ENCODE measurements at regions not wholly inside any gene's neighbourhood (a gene's known extent, or its start where the extent isn't known, plus 50 kb on each side); places are given as distances from the start of the nearest gene placed in this dataset.

DNA sequence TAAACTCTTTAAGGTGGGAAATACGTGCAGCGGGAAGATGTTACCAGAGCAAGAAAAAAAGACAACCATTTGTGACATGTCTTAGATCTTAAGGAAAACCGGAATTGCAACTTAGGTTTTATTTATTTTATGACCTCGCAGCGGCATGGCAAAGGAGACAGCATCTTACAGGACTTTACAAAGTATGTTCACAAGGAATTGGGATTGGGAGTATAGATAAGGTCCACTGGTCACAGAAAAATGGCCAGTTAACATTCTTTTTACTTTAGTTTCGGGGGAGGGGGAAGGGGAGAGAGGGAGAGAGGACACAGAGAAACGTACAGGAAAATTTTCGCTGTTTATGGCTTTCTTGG lies 104.5 kb upstream of the DIAPH3 start (continued):
- TF ChIP-seq, protein P1, sequence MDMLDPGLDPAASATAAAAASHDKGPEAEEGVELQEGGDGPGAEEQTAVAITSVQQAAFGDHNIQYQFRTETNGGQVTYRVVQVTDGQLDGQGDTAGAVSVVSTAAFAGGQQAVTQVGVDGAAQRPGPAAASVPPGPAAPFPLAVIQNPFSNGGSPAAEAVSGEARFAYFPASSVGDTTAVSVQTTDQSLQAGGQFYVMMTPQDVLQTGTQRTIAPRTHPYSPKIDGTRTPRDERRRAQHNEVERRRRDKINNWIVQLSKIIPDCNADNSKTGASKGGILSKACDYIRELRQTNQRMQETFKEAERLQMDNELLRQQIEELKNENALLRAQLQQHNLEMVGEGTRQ (IDR thresholded peaks at IDR 0.05) = no peak

DNA sequence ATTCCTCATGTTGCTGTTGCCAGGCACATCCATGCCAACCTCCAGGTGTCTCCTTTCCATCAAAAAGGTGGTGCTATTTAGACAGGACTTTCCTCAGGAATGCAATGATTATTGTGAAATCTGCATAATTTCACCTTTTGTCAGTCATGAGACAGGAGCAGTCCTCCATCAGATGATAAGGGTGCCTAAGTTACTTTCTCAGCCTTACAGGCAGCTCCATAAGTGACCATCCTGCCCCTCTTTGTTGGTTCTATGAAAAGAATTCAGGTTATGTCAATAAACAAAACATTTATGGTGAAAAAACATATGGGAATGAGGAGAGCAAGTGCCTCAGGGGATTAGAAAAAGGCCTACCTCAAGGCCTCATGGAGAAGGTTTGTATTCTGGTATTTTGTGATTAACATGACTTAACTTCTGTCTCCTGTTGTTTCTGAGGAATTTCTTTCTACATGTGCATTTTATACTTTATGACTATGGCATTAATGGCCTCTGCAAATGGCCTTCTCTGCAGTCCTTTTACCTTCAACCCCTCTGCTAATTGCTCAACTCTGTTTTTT lies 110.3 kb upstream of the DIAPH3 start:
- Histone ChIP-seq H3K27ac (no peak overlapping the region), H3K4me2 (no peak overlapping the region), H3K4me3 (no peak overlapping the region), H3K4me1 (no peaks in the 10 kb centered on the region), H3K9me3 (no peaks in the 10 kb centered on the region)
- no peak for DNase-seq (ENCODE audit: low read depth in 1 of 2, low spot score in 1 of 2)
- ChIA-PET POLR2A (no interaction called here), CTCF (no interaction called here)
- no peak for ATAC-seq
- TF ChIP-seq, protein P2, sequence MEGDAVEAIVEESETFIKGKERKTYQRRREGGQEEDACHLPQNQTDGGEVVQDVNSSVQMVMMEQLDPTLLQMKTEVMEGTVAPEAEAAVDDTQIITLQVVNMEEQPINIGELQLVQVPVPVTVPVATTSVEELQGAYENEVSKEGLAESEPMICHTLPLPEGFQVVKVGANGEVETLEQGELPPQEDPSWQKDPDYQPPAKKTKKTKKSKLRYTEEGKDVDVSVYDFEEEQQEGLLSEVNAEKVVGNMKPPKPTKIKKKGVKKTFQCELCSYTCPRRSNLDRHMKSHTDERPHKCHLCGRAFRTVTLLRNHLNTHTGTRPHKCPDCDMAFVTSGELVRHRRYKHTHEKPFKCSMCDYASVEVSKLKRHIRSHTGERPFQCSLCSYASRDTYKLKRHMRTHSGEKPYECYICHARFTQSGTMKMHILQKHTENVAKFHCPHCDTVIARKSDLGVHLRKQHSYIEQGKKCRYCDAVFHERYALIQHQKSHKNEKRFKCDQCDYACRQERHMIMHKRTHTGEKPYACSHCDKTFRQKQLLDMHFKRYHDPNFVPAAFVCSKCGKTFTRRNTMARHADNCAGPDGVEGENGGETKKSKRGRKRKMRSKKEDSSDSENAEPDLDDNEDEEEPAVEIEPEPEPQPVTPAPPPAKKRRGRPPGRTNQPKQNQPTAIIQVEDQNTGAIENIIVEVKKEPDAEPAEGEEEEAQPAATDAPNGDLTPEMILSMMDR (IDR thresholded peaks at IDR 0.05) = no peak
- no peak for TF ChIP-seq CEBPB (IDR thresholded peaks at IDR 0.05)
- TF ChIP-seq TP53 (CRISPR knock-in tag; IDR thresholded peaks at IDR 0.05) = no peak
- TF ChIP-seq CBX2 (IDR thresholded peaks at IDR 0.05; ENCODE audit: borderline replicate concordance, low read depth) = no peak
- TF ChIP-seq NPAS2 (CRISPR knock-in tag; IDR thresholded peaks at IDR 0.05; ENCODE audit: borderline replicate concordance) = no peak
- no peak for TF ChIP-seq HEYL (CRISPR knock-in tag; IDR thresholded peaks at IDR 0.05)
- TF ChIP-seq POLR2AphosphoS2 (conservative IDR thresholded peaks at IDR 0.05; ENCODE audit: low read length) = no peak
- TF ChIP-seq FOSB (CRISPR knock-in tag; IDR thresholded peaks at IDR 0.05) = no peak
- no peak for TF ChIP-seq BHLHE40 (IDR thresholded peaks at IDR 0.05; ENCODE audit: low read depth, low read length)
- TF ChIP-seq CBX8 (IDR thresholded peaks at IDR 0.05) = no peak
- TF ChIP-seq, protein P1 (IDR thresholded peaks at IDR 0.05) = no peak
- TF ChIP-seq, protein P3, sequence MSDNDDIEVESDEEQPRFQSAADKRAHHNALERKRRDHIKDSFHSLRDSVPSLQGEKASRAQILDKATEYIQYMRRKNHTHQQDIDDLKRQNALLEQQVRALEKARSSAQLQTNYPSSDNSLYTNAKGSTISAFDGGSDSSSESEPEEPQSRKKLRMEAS (IDR thresholded peaks at IDR 0.05) = no peak
- no peak for TF ChIP-seq GATA3 (IDR thresholded peaks at IDR 0.05; ENCODE audit: borderline replicate concordance)
- no peak for TF ChIP-seq RFX5 (IDR thresholded peaks at IDR 0.05)
- no peak for TF ChIP-seq HOXB5 (CRISPR knock-in tag; IDR thresholded peaks at IDR 0.05)
- no peak for TF ChIP-seq ZFP36 (IDR thresholded peaks at IDR 0.05; ENCODE audit: borderline replicate concordance, partially characterized antibody)
- no peak for TF ChIP-seq NR3C1 (IDR thresholded peaks at IDR 0.05)
- no peak for FAIRE-seq

DNA sequence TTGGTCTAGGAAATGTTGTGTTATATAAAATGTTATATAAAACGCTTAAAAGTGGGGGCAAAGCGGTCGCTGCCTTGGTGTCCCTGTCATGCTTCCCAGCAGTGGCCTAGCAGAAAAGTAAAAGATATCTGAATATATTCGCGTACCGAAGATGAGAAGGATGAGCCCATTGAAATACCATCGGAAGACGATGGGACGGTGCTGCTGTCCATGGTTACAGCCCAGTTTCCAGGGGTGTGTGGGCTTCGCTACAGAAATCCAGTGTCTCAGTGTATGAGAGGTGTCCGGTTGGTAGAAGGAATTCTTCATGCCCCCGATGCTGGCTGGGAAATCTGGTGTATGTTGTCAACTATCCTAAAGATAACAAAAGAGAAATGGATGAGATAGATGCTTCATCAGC lies 110.9 kb upstream of the DIAPH3 start:
- FAIRE-seq (no peak), DNase-seq (ENCODE audit: low read depth in 1 of 2, low spot score in 1 of 2) (no peak), ATAC-seq (no peak)
- no peak overlapping the region for H3K4me2 ChIP-seq
- TF ChIP-seq NR3C1 (IDR thresholded peaks at IDR 0.05) = no peak
- TF ChIP-seq HOXB13 (CRISPR knock-in tag; IDR thresholded peaks at IDR 0.05; ENCODE audit: low read depth) = no peak
- TF ChIP-seq FOXS1 (CRISPR knock-in tag; IDR thresholded peaks at IDR 0.05) = no peak
- no peak for TF ChIP-seq CHD4 (IDR thresholded peaks at IDR 0.05; ENCODE audit: borderline replicate concordance)
- no peak for TF ChIP-seq ZC3H11A (IDR thresholded peaks at IDR 0.05)
- TF ChIP-seq, protein P4, sequence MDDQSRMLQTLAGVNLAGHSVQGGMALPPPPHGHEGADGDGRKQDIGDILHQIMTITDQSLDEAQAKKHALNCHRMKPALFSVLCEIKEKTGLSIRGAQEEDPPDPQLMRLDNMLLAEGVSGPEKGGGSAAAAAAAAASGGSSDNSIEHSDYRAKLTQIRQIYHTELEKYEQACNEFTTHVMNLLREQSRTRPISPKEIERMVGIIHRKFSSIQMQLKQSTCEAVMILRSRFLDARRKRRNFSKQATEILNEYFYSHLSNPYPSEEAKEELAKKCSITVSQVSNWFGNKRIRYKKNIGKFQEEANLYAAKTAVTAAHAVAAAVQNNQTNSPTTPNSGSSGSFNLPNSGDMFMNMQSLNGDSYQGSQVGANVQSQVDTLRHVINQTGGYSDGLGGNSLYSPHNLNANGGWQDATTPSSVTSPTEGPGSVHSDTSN (IDR thresholded peaks at IDR 0.05) = no peak
- no peak for TF ChIP-seq BHLHE40 (IDR thresholded peaks at IDR 0.05; ENCODE audit: low read depth, low read length)
- H3K4me3 ChIP-seq = no peak overlapping the region
- H3K4me1 ChIP-seq = no peaks in the 10 kb centered on the region
- 72% methylated on average over 12 of the region's 12 CpGs for WGBS (ENCODE audit: missing lambda C conversion rate)
- ChIA-PET CTCF (no interaction called here), POLR2A (no interaction called here)
- H3K9me3 ChIP-seq = no peaks in the 10 kb centered on the region
- H3K27ac ChIP-seq = no peak overlapping the region

All from A549 (cell line).